ENCODE measurements at regions not wholly inside any gene's neighbourhood (a gene's known extent, or its start where the extent isn't known, plus 50 kb on each side); places are given as distances from the start of the nearest gene placed in this dataset.

DNA sequence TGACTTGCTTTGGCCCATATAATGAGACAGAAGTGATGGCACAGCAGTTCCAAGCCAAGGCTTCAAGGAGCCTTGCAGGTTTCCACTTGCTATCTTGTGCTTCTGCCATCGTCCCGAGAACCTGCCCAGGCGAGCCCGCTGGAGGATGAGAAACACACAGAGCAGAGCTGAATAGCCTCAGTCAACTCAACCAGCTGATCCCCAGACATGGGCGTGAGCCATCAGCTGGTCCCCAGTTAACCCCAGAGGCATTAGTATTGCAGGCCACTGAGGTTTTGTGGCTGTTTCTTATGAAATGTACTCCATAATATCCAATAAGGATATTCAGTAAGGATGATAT is 57.7 kb upstream of the GPCPD1 start:
- DNase-seq (ENCODE audit: low read depth in 1 of 2, low spot score in 1 of 2) = no peak

DNA sequence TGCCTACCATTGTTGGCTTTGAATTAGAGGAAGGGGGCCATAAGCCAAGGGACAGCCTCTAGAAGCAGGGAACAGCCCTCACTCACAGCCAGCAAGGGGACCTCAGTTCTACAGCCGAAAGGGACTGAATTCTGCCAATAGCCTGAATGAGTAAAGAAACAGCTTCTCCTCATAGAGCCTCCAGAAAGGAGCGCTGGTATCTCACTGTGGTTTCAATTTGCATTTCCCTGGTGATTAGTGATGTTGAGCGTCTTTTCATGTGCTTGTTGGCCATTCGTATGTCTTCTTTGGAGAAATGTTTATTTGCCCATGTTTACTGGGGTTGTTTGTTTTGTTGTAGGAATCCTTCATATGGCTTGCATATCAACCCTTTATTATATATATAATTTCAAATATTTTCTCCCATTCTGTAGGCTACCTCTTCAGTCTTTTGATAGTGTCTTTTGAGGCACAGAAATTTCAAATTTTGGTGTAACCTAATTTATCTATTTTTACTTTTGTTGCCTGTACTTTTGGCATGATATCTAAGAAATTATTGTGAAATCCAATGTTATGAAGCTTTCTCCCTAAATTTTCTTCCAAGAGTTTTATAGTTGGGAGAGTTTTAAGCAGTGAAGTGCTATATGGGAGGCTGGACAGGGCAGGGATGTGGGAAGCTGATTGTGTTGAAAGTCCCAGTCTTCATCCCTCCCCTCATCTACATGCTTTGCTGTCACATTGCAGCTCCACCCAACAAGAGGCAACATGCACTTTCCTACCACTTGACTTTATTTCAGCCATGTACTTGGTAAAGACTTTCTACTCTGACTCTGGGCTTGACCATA is 57.1 kb upstream of the GPCPD1 start:
- no peaks in the 10 kb centered on the region for H3K27me3 ChIP-seq (ENCODE audit: insufficient read depth, poor library complexity, severe bottlenecking)

More for the DNA sequence above, 57.7 kb upstream of the GPCPD1 start:
- no peak overlapping the region for H3K27ac ChIP-seq (replicated peaks)
- H3K4me3 ChIP-seq (replicated peaks; ENCODE audit: insufficient read depth, low read length) = no peak overlapping the region
- H3K27me3 ChIP-seq (ENCODE audit: insufficient read depth, poor library complexity, severe bottlenecking) = no peaks in the 10 kb centered on the region
- TF ChIP-seq, protein P1, sequence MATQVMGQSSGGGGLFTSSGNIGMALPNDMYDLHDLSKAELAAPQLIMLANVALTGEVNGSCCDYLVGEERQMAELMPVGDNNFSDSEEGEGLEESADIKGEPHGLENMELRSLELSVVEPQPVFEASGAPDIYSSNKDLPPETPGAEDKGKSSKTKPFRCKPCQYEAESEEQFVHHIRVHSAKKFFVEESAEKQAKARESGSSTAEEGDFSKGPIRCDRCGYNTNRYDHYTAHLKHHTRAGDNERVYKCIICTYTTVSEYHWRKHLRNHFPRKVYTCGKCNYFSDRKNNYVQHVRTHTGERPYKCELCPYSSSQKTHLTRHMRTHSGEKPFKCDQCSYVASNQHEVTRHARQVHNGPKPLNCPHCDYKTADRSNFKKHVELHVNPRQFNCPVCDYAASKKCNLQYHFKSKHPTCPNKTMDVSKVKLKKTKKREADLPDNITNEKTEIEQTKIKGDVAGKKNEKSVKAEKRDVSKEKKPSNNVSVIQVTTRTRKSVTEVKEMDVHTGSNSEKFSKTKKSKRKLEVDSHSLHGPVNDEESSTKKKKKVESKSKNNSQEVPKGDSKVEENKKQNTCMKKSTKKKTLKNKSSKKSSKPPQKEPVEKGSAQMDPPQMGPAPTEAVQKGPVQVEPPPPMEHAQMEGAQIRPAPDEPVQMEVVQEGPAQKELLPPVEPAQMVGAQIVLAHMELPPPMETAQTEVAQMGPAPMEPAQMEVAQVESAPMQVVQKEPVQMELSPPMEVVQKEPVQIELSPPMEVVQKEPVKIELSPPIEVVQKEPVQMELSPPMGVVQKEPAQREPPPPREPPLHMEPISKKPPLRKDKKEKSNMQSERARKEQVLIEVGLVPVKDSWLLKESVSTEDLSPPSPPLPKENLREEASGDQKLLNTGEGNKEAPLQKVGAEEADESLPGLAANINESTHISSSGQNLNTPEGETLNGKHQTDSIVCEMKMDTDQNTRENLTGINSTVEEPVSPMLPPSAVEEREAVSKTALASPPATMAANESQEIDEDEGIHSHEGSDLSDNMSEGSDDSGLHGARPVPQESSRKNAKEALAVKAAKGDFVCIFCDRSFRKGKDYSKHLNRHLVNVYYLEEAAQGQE (IDR thresholded peaks at IDR 0.05; ENCODE audit: insufficient replicate concordance, low read depth) = no peak
- no peak for TF ChIP-seq GABPA (IDR thresholded peaks at IDR 0.05; ENCODE audit: low read depth)
- no peak for TF ChIP-seq POLR2AphosphoS5 (IDR thresholded peaks at IDR 0.05; ENCODE audit: low read depth)
- TF ChIP-seq, protein P2, sequence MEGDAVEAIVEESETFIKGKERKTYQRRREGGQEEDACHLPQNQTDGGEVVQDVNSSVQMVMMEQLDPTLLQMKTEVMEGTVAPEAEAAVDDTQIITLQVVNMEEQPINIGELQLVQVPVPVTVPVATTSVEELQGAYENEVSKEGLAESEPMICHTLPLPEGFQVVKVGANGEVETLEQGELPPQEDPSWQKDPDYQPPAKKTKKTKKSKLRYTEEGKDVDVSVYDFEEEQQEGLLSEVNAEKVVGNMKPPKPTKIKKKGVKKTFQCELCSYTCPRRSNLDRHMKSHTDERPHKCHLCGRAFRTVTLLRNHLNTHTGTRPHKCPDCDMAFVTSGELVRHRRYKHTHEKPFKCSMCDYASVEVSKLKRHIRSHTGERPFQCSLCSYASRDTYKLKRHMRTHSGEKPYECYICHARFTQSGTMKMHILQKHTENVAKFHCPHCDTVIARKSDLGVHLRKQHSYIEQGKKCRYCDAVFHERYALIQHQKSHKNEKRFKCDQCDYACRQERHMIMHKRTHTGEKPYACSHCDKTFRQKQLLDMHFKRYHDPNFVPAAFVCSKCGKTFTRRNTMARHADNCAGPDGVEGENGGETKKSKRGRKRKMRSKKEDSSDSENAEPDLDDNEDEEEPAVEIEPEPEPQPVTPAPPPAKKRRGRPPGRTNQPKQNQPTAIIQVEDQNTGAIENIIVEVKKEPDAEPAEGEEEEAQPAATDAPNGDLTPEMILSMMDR (IDR thresholded peaks at IDR 0.05; ENCODE audit: insufficient read depth, low read length) = no peak
- no peak for TF ChIP-seq SPI1 (IDR thresholded peaks at IDR 0.05; ENCODE audit: borderline replicate concordance, low read depth)

DNA sequence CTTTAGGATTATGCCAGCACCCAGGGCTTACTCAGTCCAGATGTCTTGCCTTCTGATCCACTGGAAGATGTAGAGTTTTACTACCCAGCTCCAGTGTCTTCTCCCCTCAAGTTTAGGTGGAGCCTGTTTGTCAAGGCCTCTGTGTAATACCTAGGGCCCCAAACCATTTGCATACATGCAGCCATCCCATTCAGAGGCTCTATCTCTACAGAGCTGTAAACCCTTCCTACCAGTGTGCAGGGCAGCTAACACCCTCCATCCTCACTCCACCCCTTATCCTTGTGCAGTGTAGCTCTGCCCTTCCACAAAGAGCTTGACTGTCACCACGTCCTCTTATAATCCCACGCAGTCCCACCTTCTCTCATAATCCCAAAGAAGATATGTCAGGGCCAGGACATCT is 54.6 kb upstream of the GPCPD1 start:
- H3K4me3 ChIP-seq (replicated peaks; ENCODE audit: insufficient read depth, low read length) = no peak overlapping the region
- no peak for DNase-seq (ENCODE audit: low read depth in 1 of 2, low spot score in 1 of 2)
- TF ChIP-seq, protein P1 (IDR thresholded peaks at IDR 0.05; ENCODE audit: insufficient replicate concordance, low read depth) = no peak
- TF ChIP-seq, protein P2 (IDR thresholded peaks at IDR 0.05; ENCODE audit: insufficient read depth, low read length) = no peak
- TF ChIP-seq GABPA (IDR thresholded peaks at IDR 0.05; ENCODE audit: low read depth) (no peak), POLR2AphosphoS5 (IDR thresholded peaks at IDR 0.05; ENCODE audit: low read depth) (no peak), SPI1 (IDR thresholded peaks at IDR 0.05; ENCODE audit: borderline replicate concordance, low read depth) (no peak)
- no peaks in the 10 kb centered on the region for H3K27me3 ChIP-seq (ENCODE audit: insufficient read depth, poor library complexity, severe bottlenecking)
- H3K27ac ChIP-seq (replicated peaks) = no peak overlapping the region

More for the DNA sequence above, 57.1 kb upstream of the GPCPD1 start:
- Histone ChIP-seq H3K27ac (replicated peaks) (no peak overlapping the region), H3K4me3 (replicated peaks; ENCODE audit: insufficient read depth, low read length) (no peak overlapping the region)
- no peak for DNase-seq (ENCODE audit: low read depth in 1 of 2, low spot score in 1 of 2)
- TF ChIP-seq SPI1 (IDR thresholded peaks at IDR 0.05; ENCODE audit: borderline replicate concordance, low read depth) = no peak
- TF ChIP-seq, protein P1 (IDR thresholded peaks at IDR 0.05; ENCODE audit: insufficient replicate concordance, low read depth) = no peak
- TF ChIP-seq, protein P2 (IDR thresholded peaks at IDR 0.05; ENCODE audit: insufficient read depth, low read length) = no peak
- no peak for TF ChIP-seq POLR2AphosphoS5 (IDR thresholded peaks at IDR 0.05; ENCODE audit: low read depth)
- no peak for TF ChIP-seq GABPA (IDR thresholded peaks at IDR 0.05; ENCODE audit: low read depth)
